ENCODE measurements at regions not wholly inside any gene's neighbourhood (a gene's known extent, or its start where the extent isn't known, plus 50 kb on each side); places are given as distances from the start of the nearest gene placed in this dataset.

- Histone ChIP-seq H3K36me3 (ENCODE audit: insufficient read depth, low read length) (no peaks in the 10 kb centered on the region), H3K9me3 (ENCODE audit: low read length) (no peaks in the 10 kb centered on the region), H3K9ac (ENCODE audit: low read length) (no peak overlapping the region), H3K4me1 (ENCODE audit: low read length) (no peaks in the 10 kb centered on the region), H4K20me1 (ENCODE audit: insufficient read depth, low read depth, low read length) (no peaks in the 10 kb centered on the region), H3K4me3 (ENCODE audit: low read length) (no peak overlapping the region), H3K9me2 (replicated peaks; ENCODE audit: insufficient read depth, low read length) (no peaks in the 10 kb centered on the region; the same call in 1 of the 2 replicates), H2AFZ (ENCODE audit: low read length) (no peak overlapping the region), H3K4me2 (ENCODE audit: low read depth, low read length, poor library complexity, severe bottlenecking) (no peak overlapping the region), H3K27me3 (ENCODE audit: low read length) (no peaks in the 10 kb centered on the region), H3K27ac (ENCODE audit: low read length) (no peak overlapping the region), H3K79me2 (ENCODE audit: low read length) (no peaks in the 10 kb centered on the region)
- DNase-seq: no peak
Measured at GRCh38 chr1:96309783-96310182, 411.8 kb upstream of the PTBP2 start.

GRCh38 chr1:96313216-96313615, 408.4 kb upstream of the PTBP2 start:
- no peak for DNase-seq
- H3K27ac ChIP-seq (ENCODE audit: low read length): no peak overlapping the region
- no peak overlapping the region for H2AFZ ChIP-seq (ENCODE audit: low read length)
- H3K27me3 ChIP-seq (ENCODE audit: low read length): no peaks in the 10 kb centered on the region
- no peaks in the 10 kb centered on the region for H4K20me1 ChIP-seq (ENCODE audit: insufficient read depth, low read depth, low read length)
- H3K9me3 ChIP-seq (ENCODE audit: low read length): no peaks in the 10 kb centered on the region
- no peak overlapping the region for H3K9ac ChIP-seq (ENCODE audit: low read length)
- H3K4me2 ChIP-seq (ENCODE audit: low read depth, low read length, poor library complexity, severe bottlenecking): no peak overlapping the region
- no peaks in the 10 kb centered on the region for H3K4me1 ChIP-seq (ENCODE audit: low read length)
- H3K36me3 ChIP-seq (ENCODE audit: insufficient read depth, low read length): no peaks in the 10 kb centered on the region
- no peaks in the 10 kb centered on the region; the same call in 1 of the 2 replicates for H3K9me2 ChIP-seq (replicated peaks; ENCODE audit: insufficient read depth, low read length)
- no peak overlapping the region for H3K4me3 ChIP-seq (ENCODE audit: low read length)
- no peaks in the 10 kb centered on the region for H3K79me2 ChIP-seq (ENCODE audit: low read length)

GRCh38 chr1:96329121-96329520, 392.5 kb upstream of the PTBP2 start:
- no peak overlapping the region for H3K27ac ChIP-seq (ENCODE audit: low read length)
- H3K4me1 ChIP-seq (ENCODE audit: low read length): no peaks in the 10 kb centered on the region
- no peak overlapping the region for H3K4me3 ChIP-seq (ENCODE audit: low read length)
- H3K9me2 ChIP-seq (replicated peaks; ENCODE audit: insufficient read depth, low read length): no peaks in the 10 kb centered on the region
- no peaks in the 10 kb centered on the region for H3K9me3 ChIP-seq (ENCODE audit: low read length)
- H3K9ac ChIP-seq (ENCODE audit: low read length): no peak overlapping the region
- no peak overlapping the region for H3K4me2 ChIP-seq (ENCODE audit: low read depth, low read length, poor library complexity, severe bottlenecking)
- DNase-seq: no peak
- no peaks in the 10 kb centered on the region for H3K27me3 ChIP-seq (ENCODE audit: low read length)
- H4K20me1 ChIP-seq (ENCODE audit: insufficient read depth, low read depth, low read length): no peaks in the 10 kb centered on the region
- H3K79me2 ChIP-seq (ENCODE audit: low read length): no peaks in the 10 kb centered on the region
- H3K36me3 ChIP-seq (ENCODE audit: insufficient read depth, low read length): no peaks in the 10 kb centered on the region
- H2AFZ ChIP-seq (ENCODE audit: low read length): no peak overlapping the region

- H2AFZ ChIP-seq (ENCODE audit: low read length): no peak overlapping the region
- no peaks in the 10 kb centered on the region for H3K27me3 ChIP-seq (ENCODE audit: low read length)
- no peaks in the 10 kb centered on the region for H3K4me1 ChIP-seq (ENCODE audit: low read length)
- no peaks in the 10 kb centered on the region for H3K79me2 ChIP-seq (ENCODE audit: low read length)
- no peaks in the 10 kb centered on the region for H4K20me1 ChIP-seq (ENCODE audit: insufficient read depth, low read depth, low read length)
- H3K36me3 ChIP-seq (ENCODE audit: insufficient read depth, low read length): no peaks in the 10 kb centered on the region
- H3K4me3 ChIP-seq (ENCODE audit: low read length): no peak overlapping the region
- no peaks in the 10 kb centered on the region for H3K9me2 ChIP-seq (replicated peaks; ENCODE audit: insufficient read depth, low read length)
- no peak overlapping the region for H3K9ac ChIP-seq (ENCODE audit: low read length)
- no peaks in the 10 kb centered on the region for H3K9me3 ChIP-seq (ENCODE audit: low read length)
- DNase-seq: no peak
- H3K4me2 ChIP-seq (ENCODE audit: low read depth, low read length, poor library complexity, severe bottlenecking): no peak overlapping the region
- H3K27ac ChIP-seq (ENCODE audit: low read length): no peak overlapping the region
Measured at GRCh38 chr1:96331596-96331995, 390.0 kb upstream of the PTBP2 start.

GRCh38 chr1:96333522-96334235, 387.9 kb upstream of the PTBP2 start:
- Histone ChIP-seq H2AFZ (ENCODE audit: low read length) (no peak overlapping the region), H3K36me3 (ENCODE audit: insufficient read depth, low read length) (no peaks in the 10 kb centered on the region), H3K27me3 (ENCODE audit: low read length) (no peaks in the 10 kb centered on the region), H3K4me2 (ENCODE audit: low read depth, low read length, poor library complexity, severe bottlenecking) (no peak overlapping the region), H3K4me1 (ENCODE audit: low read length) (no peaks in the 10 kb centered on the region), H4K20me1 (ENCODE audit: insufficient read depth, low read depth, low read length) (no peaks in the 10 kb centered on the region), H3K9ac (ENCODE audit: low read length) (no peak overlapping the region), H3K9me2 (replicated peaks; ENCODE audit: insufficient read depth, low read length) (no peaks in the 10 kb centered on the region), H3K27ac (ENCODE audit: low read length) (no peak overlapping the region), H3K4me3 (ENCODE audit: low read length) (no peak overlapping the region), H3K79me2 (ENCODE audit: low read length) (no peaks in the 10 kb centered on the region), H3K9me3 (ENCODE audit: low read length) (no peaks in the 10 kb centered on the region)
- DNase-seq: no peak

GRCh38 chr1:96334236-96334557, 387.4 kb upstream of the PTBP2 start:
- Histone ChIP-seq H3K36me3 (ENCODE audit: insufficient read depth, low read length) (no peaks in the 10 kb centered on the region), H3K4me1 (ENCODE audit: low read length) (no peaks in the 10 kb centered on the region), H3K9ac (ENCODE audit: low read length) (no peak overlapping the region), H3K4me3 (ENCODE audit: low read length) (no peak overlapping the region), H3K9me3 (ENCODE audit: low read length) (no peaks in the 10 kb centered on the region), H2AFZ (ENCODE audit: low read length) (no peak overlapping the region), H3K79me2 (ENCODE audit: low read length) (no peaks in the 10 kb centered on the region), H3K9me2 (replicated peaks; ENCODE audit: insufficient read depth, low read length) (no peaks in the 10 kb centered on the region), H3K27me3 (ENCODE audit: low read length) (no peaks in the 10 kb centered on the region), H3K27ac (ENCODE audit: low read length) (no peak overlapping the region), H3K4me2 (ENCODE audit: low read depth, low read length, poor library complexity, severe bottlenecking) (no peak overlapping the region), H4K20me1 (ENCODE audit: insufficient read depth, low read depth, low read length) (no peaks in the 10 kb centered on the region)
- no peak for DNase-seq

GRCh38 chr1:96338622-96339021, 383.0 kb upstream of the PTBP2 start:
- Histone ChIP-seq H3K9me3 (ENCODE audit: low read length) (no peaks in the 10 kb centered on the region), H3K9me2 (replicated peaks; ENCODE audit: insufficient read depth, low read length) (no peaks in the 10 kb centered on the region), H3K4me3 (ENCODE audit: low read length) (no peak overlapping the region), H3K27ac (ENCODE audit: low read length) (no peak overlapping the region), H3K79me2 (ENCODE audit: low read length) (no peaks in the 10 kb centered on the region), H3K36me3 (ENCODE audit: insufficient read depth, low read length) (no peaks in the 10 kb centered on the region), H4K20me1 (ENCODE audit: insufficient read depth, low read depth, low read length) (no peaks in the 10 kb centered on the region), H3K4me2 (ENCODE audit: low read depth, low read length, poor library complexity, severe bottlenecking) (no peak overlapping the region), H2AFZ (ENCODE audit: low read length) (no peak overlapping the region), H3K27me3 (ENCODE audit: low read length) (no peaks in the 10 kb centered on the region), H3K4me1 (ENCODE audit: low read length) (no peaks in the 10 kb centered on the region), H3K9ac (ENCODE audit: low read length) (no peak overlapping the region)
- DNase-seq: no peak

- Histone ChIP-seq H3K79me2 (ENCODE audit: low read length) (no peaks in the 10 kb centered on the region), H3K9ac (ENCODE audit: low read length) (no peak overlapping the region)
Measured at GRCh38 chr1:96340686-96341085, 380.9 kb upstream of the PTBP2 start.

GRCh38 chr1:96346719-96347118, 374.9 kb upstream of the PTBP2 start:
- H4K20me1 ChIP-seq (ENCODE audit: insufficient read depth, low read depth, low read length): no peaks in the 10 kb centered on the region
- H3K79me2 ChIP-seq (ENCODE audit: low read length): no peaks in the 10 kb centered on the region
- no peak for DNase-seq
- no peak overlapping the region for H3K27ac ChIP-seq (ENCODE audit: low read length)
- H3K4me1 ChIP-seq (ENCODE audit: low read length): no peaks in the 10 kb centered on the region
- H3K4me2 ChIP-seq (ENCODE audit: low read depth, low read length, poor library complexity, severe bottlenecking): no peak overlapping the region
- H3K27me3 ChIP-seq (ENCODE audit: low read length): no peaks in the 10 kb centered on the region
- H3K4me3 ChIP-seq (ENCODE audit: low read length): no peak overlapping the region
- H3K36me3 ChIP-seq (ENCODE audit: insufficient read depth, low read length): no peaks in the 10 kb centered on the region
- no peak overlapping the region for H3K9ac ChIP-seq (ENCODE audit: low read length)
- no peaks in the 10 kb centered on the region for H3K9me3 ChIP-seq (ENCODE audit: low read length)
- H2AFZ ChIP-seq (ENCODE audit: low read length): no peak overlapping the region
- no peaks in the 10 kb centered on the region for H3K9me2 ChIP-seq (replicated peaks; ENCODE audit: insufficient read depth, low read length)

More at GRCh38 chr1:96340686-96341085, 380.9 kb upstream of the PTBP2 start:
- H2AFZ ChIP-seq (ENCODE audit: low read length): no peak overlapping the region
- no peak for DNase-seq
- no peaks in the 10 kb centered on the region for H3K9me3 ChIP-seq (ENCODE audit: low read length)
- H3K27ac ChIP-seq (ENCODE audit: low read length): no peak overlapping the region
- H4K20me1 ChIP-seq (ENCODE audit: insufficient read depth, low read depth, low read length): no peaks in the 10 kb centered on the region
- H3K36me3 ChIP-seq (ENCODE audit: insufficient read depth, low read length): no peaks in the 10 kb centered on the region
- no peaks in the 10 kb centered on the region for H3K4me1 ChIP-seq (ENCODE audit: low read length)
- no peak overlapping the region for H3K4me3 ChIP-seq (ENCODE audit: low read length)
- H3K4me2 ChIP-seq (ENCODE audit: low read depth, low read length, poor library complexity, severe bottlenecking): no peak overlapping the region
- no peaks in the 10 kb centered on the region for H3K9me2 ChIP-seq (replicated peaks; ENCODE audit: insufficient read depth, low read length)
- no peaks in the 10 kb centered on the region for H3K27me3 ChIP-seq (ENCODE audit: low read length)
